Osteoblast (primary cell): ENCODE measurements at regions not wholly inside any gene's neighbourhood (a gene's known extent, or its start where the extent isn't known, plus 50 kb on each side); places are given as distances from the start of the nearest gene placed in this dataset.
A peak's percentile ranks its signal among the peaks of the same experiment; 100 is the strongest.

ENCODE experiments used
- DNase-seq: peaks from one replicate; pipeline ENCODE4 v3.0.0; 2011; ENCODE audit warnings: low spot score, mixed read lengths; ENCODE audit not compliant: insufficient read length; ENCODE audit errors: missing footprints
- H2AFZ ChIP-seq: 2 replicates; pipeline ENCODE4 v1.6.0; 2011; ENCODE audit warnings: mild to moderate bottlenecking, low read length
- H3K27ac ChIP-seq: 2 replicates; pipeline ENCODE4 v1.5.1; 2011; ENCODE audit warnings: mild to moderate bottlenecking, low read depth, low read length, moderate library complexity
- H3K27me3 ChIP-seq: 2 replicates; pipeline ENCODE4 v1.6.0; 2012; ENCODE audit warnings: mild to moderate bottlenecking, control low read depth, inconsistent platforms, low read length, moderate library complexity; ENCODE audit not compliant: insufficient read depth
- H3K36me3 ChIP-seq: 2 replicates; pipeline ENCODE4 v1.5.1; 2011; ENCODE audit warnings: mild to moderate bottlenecking, low read length, control low read depth, moderate library complexity; ENCODE audit not compliant: insufficient read depth
- H3K4me1 ChIP-seq: 2 replicates; pipeline ENCODE4 v1.5.1; 2011; ENCODE audit warnings: mild to moderate bottlenecking, low read length, control low read depth, moderate library complexity; ENCODE audit not compliant: insufficient read depth
- H3K4me2 ChIP-seq: 2 replicates; pipeline ENCODE4 v1.6.0; 2011; ENCODE audit warnings: mild to moderate bottlenecking, low read length; ENCODE audit not compliant: insufficient read depth
- H3K4me3 ChIP-seq: fragments of 200-600 bp; sonication (generic); 3 replicates; pipeline ENCODE4 v1.5.1; 2012; ENCODE audit warnings: mild to moderate bottlenecking, low read length, inconsistent platforms; ENCODE audit not compliant: insufficient read depth
- H3K79me2 ChIP-seq: 2 replicates; pipeline ENCODE4 v1.6.0; 2012; ENCODE audit warnings: mild to moderate bottlenecking, low read length, control low read depth, inconsistent platforms; ENCODE audit not compliant: insufficient read depth
- H3K9me3 ChIP-seq: 2 replicates; pipeline ENCODE4 v1.5.1; 2011; ENCODE audit warnings: low read depth, low read length, control low read depth
- H4K20me1 ChIP-seq: 2 replicates; pipeline ENCODE4 v1.6.0; 2012; ENCODE audit warnings: mild to moderate bottlenecking, low read length, control low read depth; ENCODE audit not compliant: insufficient read depth
- CTCF ChIP-seq: IDR thresholded peaks from 2 replicates; pipeline ENCODE4 v1.5.1; 2011; ENCODE audit warnings: mild to moderate bottlenecking, low read depth, low read length, moderate library complexity; ENCODE audit errors: extremely low read depth

DNA sequence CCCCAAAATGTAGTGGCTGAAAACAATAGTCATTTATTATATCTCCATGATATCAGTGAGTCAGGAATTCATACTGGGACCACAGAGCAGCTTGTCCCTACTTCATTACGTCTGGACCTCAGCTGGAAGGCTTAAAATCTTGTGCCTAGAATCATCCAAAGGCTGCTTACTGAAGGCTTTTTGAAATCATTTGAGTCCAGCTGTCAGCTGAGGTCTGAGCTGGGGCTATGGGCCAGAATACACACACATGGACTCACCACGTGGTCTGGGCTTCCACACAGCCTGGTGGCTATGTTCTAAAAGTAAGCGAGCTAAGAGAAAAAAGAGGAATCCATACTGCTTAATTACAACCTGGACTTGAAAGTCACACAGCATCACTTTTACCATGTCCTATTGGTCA, 209.2 kb downstream of the KCTD12 start:
- no peaks in the 10 kb centered on the region for H3K4me1 ChIP-seq
- peak overlapping the region; percentile 52 for H2AFZ ChIP-seq
- H3K4me2 ChIP-seq, result peak overlapping the region; percentile 10
- no peak overlapping the region for H3K27ac ChIP-seq
- H4K20me1 ChIP-seq, result no peaks in the 10 kb centered on the region
- H3K9me3 ChIP-seq, result no peaks in the 10 kb centered on the region
- H3K4me3 ChIP-seq, result no peak overlapping the region
- H3K27me3 ChIP-seq, result no peaks in the 10 kb centered on the region
- H3K36me3 ChIP-seq, result no peaks in the 10 kb centered on the region
- DNase-seq, result no peak
- H3K79me2 ChIP-seq, result no peaks in the 10 kb centered on the region
- no peak for TF ChIP-seq CTCF

DNA sequence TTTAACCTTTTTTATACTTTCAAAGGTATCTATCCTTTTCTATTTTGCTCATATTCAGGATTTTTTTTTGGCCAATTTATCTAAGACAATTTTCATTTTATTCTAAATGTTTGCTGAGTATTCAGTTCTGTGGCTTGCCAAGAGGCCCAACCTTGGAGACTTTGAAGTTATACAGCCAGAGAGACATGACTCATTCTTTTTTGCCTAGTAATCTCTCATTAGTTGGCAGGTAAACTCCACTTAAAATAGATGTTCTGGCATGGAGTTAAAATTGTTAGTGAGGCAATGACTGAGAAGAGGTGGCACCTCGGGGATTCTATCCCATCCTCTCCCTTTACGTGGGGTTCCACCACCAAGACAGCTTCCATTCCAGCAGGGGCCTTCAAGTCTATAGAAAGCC, 213.8 kb downstream of the KCTD12 start:
- no peak for TF ChIP-seq CTCF
- Histone ChIP-seq H2AFZ (no peak overlapping the region), H3K9me3 (no peaks in the 10 kb centered on the region), H3K27ac (no peak overlapping the region), H3K27me3 (no peaks in the 10 kb centered on the region), H3K4me3 (no peak overlapping the region), H3K4me2 (no peak overlapping the region), H4K20me1 (no peaks in the 10 kb centered on the region), H3K4me1 (no peaks in the 10 kb centered on the region), H3K36me3 (no peaks in the 10 kb centered on the region), H3K79me2 (no peaks in the 10 kb centered on the region)
- no peak for DNase-seq

DNA sequence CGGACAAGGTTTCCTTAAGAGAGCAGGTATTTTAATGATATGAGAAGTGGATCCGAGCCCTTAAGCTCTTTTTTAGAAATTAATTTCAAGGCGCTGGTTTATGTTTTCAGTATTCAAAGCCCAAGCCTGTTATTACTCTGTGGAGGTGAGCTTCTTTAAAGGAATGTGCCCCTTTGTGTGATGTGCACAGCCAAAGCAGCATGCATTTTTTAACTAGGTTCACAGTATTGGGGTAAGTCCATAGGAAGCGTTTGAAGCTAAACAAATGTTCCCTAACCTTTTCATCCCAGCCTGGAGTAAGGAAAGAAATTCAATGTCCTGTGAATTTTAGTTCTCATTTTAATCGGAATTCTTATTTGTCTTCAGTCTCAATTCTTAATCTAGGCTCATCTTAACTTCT, 217.5 kb downstream of the KCTD12 start:
- Histone ChIP-seq H3K4me1 (no peaks in the 10 kb centered on the region), H3K4me3 (no peak overlapping the region), H4K20me1 (no peaks in the 10 kb centered on the region), H3K9me3 (no peaks in the 10 kb centered on the region), H3K4me2 (no peak overlapping the region), H3K36me3 (no peaks in the 10 kb centered on the region), H3K27me3 (no peaks in the 10 kb centered on the region), H2AFZ (no peak overlapping the region), H3K27ac (no peak overlapping the region), H3K79me2 (no peaks in the 10 kb centered on the region)
- TF ChIP-seq CTCF, result no peak
- no peak for DNase-seq

DNA sequence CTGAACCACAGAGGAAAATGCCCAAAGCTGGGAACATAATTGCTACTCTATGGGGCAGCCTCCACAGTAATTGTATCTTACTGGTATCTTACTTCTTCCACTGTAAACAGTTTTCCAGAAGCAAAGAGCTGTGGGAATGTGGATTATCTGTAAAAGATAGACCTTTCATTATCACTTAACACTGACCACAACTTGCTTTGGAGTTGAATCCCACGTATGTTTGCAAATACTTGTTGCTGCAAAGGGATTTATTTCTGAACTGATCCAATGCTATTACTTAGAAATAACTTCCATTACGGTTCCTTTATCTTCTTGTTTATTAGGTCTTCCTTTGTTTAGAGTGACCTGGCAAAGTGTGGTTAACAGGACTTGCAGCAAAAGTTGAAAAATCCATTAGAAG, 218.1 kb downstream of the KCTD12 start:
- Histone ChIP-seq H3K36me3 (no peaks in the 10 kb centered on the region), H3K9me3 (no peaks in the 10 kb centered on the region), H4K20me1 (no peaks in the 10 kb centered on the region), H3K4me3 (no peak overlapping the region), H3K27me3 (no peaks in the 10 kb centered on the region), H3K4me2 (no peak overlapping the region), H3K27ac (no peak overlapping the region), H3K79me2 (no peaks in the 10 kb centered on the region), H3K4me1 (no peaks in the 10 kb centered on the region), H2AFZ (no peak overlapping the region)
- TF ChIP-seq CTCF, result no peak
- DNase-seq, result no peak
